GM21619 (cell line): ENCODE measurements at regions not wholly inside any gene's neighbourhood (a gene's known extent, or its start where the extent isn't known, plus 50 kb on each side); places are given as distances from the start of the nearest gene placed in this dataset.
A peak's percentile ranks its signal among the peaks of the same experiment; 100 is the strongest.
"Not testable (repeated sequence)": the region's sequence is repeated elsewhere in the genome, so short reads cannot be mapped to it uniquely, and the experiment has no call there.

Experiments used
- ATAC-seq: cut with Tn5 transposase; IDR thresholded peaks from one replicate; pipeline ENCODE4 v1.9.1; 2021; ENCODE audit not compliant: unreplicated experiment

DNA sequence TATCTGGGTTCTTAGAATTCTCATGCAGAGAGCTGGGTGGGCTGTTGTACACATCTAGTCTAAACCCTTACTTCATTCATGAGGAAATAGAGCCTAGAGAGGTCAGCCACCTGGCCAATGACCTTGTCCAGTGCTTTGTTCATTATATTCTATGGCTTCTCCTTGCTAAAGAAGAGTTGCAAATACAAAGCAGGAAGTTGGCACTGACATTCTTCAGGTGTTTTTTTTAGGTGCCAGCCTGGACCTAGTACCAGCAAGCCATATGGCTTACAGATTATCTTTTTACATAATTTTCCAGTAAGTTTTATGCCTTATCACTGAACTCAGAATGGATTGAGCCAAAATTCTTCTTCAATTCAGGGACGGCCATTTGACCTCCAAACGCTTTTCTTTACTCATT lies 54.7 kb upstream of the PGM2 start:
- no peak for ATAC-seq

DNA sequence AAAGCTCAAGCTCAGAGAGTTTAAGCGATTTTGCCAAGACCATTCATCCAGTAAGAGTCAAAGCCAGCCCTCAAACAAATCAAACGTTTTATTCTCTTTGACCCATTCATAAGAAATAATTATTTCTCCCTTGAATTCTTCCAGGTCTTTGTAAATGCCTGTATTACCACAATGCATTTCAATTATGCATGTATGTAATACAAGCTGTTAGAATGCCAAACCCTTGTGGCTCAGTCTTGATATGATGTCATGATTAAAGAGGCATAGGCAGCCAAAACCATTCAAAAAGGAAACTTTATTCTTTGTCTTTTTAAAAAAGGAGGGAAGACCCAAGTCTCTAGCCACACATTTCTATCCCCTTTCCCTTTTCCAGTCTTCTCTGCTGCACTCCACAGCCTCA lies 56.5 kb upstream of the PGM2 start:
- ATAC-seq = no peak

GRCh38 chr4:37769391-37769989 lies 57.0 kb upstream of the PGM2 start:
- no peak for ATAC-seq

DNA sequence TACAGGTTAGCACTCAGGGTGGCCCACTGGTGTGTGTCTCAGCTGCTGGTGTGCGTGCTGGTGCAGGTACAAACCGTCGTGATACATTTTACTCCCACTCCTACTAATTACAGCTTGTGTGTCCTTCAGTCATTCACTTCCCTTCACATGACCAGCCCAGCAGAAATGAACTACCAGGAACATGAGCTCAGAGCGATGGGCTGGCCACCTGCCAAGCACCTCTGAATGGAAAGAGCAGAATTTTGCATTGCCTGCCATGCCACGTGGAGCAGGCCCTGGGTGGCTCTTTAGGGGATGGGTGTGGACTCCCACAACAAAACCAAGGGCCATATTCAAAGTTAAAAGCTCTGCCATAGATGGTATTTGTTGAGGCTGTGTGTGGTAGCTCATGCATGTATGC lies 58.9 kb upstream of the PGM2 start:
- ATAC-seq = no peak

DNA sequence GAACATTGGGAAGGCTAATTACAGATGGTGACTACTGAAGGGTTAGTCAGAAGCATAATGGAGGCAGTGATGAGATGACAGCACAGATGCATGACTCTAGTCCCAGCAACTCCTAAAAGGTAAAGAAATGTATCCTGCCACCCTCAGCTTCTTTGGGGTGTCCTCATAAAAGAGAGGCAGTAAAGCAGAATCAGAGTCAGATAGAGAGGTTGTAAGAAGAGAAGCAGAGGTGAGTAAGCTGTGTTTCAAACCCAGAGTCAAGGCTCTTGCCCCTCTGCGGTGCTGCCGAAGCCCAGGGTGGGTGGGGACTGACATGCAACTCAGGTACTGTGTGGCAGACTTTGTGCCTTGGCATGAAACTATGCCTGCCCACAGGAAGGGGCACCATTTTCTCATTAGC lies 59.5 kb upstream of the PGM2 start:
- no peak for ATAC-seq

GRCh38 chr4:37765741-37766140 lies 60.7 kb upstream of the PGM2 start:
- peak; percentile 44 for ATAC-seq

DNA sequence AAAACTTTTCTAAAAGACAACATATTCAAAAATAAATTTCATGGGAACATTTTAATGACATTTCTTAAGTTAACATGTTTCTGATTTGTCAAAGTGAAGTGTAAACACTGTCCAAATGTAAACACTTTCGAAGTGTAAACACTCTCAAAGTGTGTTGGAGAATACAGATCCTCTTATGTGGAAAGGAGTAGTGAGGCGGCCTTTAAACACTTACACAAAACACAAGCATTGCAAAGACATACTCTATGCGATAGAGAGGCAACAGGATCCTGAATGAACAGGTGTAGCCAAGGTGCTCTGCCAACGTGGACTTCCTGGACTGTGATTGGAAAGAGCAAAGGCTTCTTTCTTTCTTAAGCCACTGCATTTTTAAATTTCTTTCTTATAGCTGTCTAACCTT lies 62.7 kb upstream of the PGM2 start:
- ATAC-seq = no peak

- ATAC-seq = no peak
These were observed 63.5 kb upstream of the PGM2 start for GRCh38 chr4:37762991-37763368.

GRCh38 chr4:37762294-37762990 lies 64.0 kb upstream of the PGM2 start:
- ATAC-seq = no peak

DNA sequence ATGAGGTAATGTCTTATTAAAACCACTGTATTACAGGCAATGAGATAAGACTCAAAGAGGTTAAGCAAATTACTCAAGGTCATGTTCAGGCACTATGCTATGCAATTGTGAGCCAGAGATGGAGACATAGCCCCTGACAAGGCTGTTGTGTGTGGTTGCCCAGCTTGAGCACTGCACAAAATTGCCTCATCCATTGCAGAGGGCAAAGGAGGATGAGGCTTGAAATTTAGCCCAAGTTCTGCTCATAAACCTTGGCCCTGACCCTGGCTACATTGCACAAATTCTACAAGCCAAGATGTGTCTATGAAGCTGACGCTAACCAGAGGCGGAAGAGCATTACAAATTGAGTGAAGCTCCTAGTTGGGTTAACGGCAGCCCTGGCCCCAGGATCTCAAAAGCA lies 65.6 kb upstream of the PGM2 start:
- no peak for ATAC-seq

DNA sequence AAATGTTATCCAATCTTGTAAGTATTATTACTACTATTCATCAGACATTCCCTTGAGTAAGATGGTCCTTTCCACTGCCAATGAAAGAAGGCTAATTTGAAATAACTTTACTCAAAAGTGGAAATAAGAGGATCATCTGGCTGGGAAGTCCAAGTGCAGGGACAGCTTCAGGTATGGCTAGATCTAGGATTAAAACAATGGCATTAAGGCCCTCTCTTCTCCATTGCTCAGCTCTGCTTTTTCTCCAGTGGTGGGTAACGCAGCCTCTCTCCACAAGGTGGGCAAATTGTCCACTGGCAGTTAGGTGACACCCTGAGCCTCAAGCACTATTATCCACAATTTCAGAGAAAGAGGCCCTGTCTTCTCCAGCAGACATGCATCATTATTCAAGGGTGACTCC lies 66.7 kb upstream of the PGM2 start:
- ATAC-seq = no peak

DNA sequence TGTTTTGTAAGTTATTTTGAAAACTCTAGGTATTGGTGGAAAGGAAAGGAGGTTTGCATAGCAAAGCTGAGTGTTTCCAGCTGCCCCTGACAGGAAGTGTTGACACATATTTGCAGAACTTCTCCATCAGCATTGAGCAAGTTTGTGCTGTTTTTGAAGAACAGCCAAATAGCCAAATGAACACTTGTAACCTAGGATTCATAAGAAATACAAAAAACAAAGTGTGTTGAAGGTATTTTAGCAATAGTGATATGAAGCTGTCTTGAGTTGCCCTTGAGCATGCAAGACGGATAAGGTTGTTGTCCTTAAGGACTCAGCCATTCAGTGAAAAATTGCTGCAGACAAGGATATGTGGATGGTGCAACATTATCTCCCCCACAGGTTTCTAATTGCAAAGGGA lies 68.3 kb upstream of the PGM2 start:
- ATAC-seq = no peak

DNA sequence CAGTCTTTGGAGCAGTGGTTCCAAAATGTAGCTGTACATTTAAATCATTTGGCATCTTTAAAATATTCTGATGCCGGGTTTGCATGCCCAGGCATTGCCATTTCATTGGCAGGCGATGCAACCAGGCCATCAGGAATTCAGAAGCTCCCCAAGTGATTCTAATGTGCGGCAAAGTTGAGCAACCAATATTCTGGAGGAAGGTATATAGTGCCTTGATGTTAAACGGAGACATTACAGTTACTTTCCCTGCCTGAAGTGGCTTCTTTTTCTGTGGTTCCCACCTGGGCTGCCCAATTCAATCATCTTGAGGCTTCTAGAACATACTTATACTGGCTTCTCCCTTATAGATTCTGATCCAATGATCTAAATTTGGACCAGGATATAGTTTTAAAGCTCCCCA lies 68.7 kb upstream of the PGM2 start:
- no peak for ATAC-seq

GRCh38 chr4:37757121-37757520 lies 69.4 kb upstream of the PGM2 start:
- no peak for ATAC-seq

GRCh38 chr4:37754410-37755185 lies 68.4 kb upstream of the RELL1 start:
- no peak for ATAC-seq

GRCh38 chr4:37749398-37749988 lies 63.3 kb upstream of the RELL1 start:
- ATAC-seq = no peak

GRCh38 chr4:37748485-37748884 lies 62.3 kb upstream of the RELL1 start:
- no peak for ATAC-seq

DNA sequence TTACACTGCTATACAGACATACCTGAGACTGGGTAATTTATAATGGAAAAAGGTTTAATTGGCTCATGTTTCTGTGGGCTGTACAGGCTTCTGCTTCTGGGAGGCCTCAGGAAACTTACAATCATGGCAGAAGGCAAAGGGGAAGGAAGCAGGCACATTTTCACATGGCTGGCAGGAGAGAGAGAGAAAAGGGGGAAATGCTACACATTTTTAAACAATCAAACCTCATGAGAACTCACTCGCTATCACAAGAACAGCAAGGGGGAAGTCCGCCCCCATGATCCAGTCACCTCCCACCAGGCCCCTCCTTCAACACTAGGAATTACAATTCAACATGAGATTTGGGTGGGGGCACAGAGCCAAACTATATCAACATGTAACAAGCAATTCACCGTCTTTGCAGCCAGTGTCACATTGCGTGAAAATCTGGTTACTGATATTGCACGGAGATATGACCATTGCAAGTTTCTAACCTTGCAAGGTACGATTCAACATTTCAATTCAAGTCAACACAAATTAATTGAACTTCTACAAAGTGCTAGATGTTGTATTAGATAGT lies 61.7 kb upstream of the RELL1 start:
- no peak for ATAC-seq

GRCh38 chr4:37746852-37747251 lies 60.7 kb upstream of the RELL1 start:
- ATAC-seq = not testable (repeated sequence)

DNA sequence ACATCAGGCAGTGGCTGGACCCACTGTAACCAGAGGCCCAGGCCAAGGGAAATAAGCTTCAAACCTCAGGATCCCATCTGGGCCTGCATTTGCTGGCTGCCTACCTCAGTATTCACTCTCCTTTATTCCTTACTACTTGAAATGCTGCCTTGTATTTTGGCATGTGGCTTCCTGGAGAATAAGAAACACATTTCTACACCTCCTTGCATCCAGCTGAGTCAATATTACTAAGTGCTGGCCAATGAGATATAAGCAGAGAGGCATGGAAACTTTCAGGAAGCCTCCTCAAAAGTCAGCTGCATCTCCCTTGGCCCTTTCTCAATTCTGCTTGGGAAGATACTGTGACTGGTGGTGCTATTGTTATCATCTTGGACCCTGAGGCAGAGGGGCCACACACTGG lies 59.8 kb upstream of the RELL1 start:
- ATAC-seq = no peak

DNA sequence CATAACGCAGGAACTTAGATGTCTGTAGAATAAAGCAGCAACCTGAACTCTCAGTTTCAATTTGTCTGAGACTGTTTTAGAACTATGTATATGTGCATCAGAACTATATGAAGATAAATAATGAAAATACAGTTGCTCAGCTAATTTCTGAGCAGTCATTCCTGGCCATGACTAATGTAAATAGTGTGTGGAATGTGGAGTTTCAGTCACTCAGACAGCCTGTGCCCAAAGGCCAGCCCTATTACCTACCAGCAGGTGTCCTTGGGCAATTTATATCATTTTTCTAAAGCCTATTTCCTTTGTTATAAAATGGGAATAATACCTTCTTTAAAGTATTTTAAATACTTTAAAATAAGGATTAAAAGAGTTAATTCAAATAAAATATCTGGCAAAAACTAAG lies 56.0 kb upstream of the RELL1 start:
- ATAC-seq = no peak

- no peak for ATAC-seq
These were observed 55.4 kb upstream of the RELL1 start for GRCh38 chr4:37741564-37741963.
